CD4-positive, alpha-beta T cell treated with Interleukin-1 beta for 1 hour (primary cell): ENCODE measurements at regions not wholly inside any gene's neighbourhood (a gene's known extent, or its start where the extent isn't known, plus 50 kb on each side); places are given as distances from the start of the nearest gene placed in this dataset.
"Not testable (repeated sequence)": the region's sequence is repeated elsewhere in the genome, so short reads cannot be mapped to it uniquely, and the experiment has no call there.

Source experiments
- DNase-seq, 2 donors: peaks; one replicate each; pipeline ENCODE4 v3.0.0-alpha.2; 2020 to 2022

DNA sequence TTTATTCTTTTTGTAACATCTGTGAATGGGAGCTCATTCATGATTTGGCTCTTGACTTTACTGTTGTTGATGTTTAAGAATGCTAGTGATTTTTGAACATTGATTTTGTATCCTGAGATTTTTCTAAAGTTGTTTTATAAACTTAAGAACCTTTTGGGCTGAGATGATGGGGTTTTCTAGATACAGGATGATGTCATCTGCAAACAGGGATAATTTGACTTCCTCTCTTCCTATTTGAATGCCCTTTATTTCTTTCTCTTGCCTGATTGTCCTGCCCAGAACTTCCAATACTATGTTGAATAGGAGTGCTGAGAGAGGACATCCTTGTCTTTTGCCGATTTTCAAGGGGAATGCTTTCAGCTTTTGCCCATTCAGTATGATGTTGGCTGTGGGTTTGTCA is 445.1 kb upstream of the CFAP20DC start:
- DNase-seq, result not testable (repeated sequence)

GRCh38 chr3:59486520-59486919 is 436.7 kb upstream of the CFAP20DC start:
- DNase-seq, result no peak

DNA sequence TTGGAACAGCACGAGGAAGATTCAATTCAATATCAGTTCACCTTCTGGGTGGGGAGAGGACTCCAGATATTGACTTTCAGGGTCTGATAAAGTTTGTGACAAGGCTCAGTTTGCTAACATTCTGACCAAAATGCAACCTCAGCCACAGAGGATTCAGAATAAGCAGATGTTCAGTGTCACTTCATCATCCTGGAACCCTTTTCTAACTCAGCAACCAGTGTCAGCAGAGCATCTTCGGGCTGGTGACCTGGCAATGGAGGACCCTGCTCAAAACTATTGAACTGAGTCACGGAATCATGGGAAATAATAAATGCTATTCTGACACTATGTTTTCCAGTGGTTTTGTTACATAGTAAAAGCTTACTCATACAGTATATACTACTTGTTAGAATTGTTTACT is 433.4 kb upstream of the CFAP20DC start:
- no peak for DNase-seq

DNA sequence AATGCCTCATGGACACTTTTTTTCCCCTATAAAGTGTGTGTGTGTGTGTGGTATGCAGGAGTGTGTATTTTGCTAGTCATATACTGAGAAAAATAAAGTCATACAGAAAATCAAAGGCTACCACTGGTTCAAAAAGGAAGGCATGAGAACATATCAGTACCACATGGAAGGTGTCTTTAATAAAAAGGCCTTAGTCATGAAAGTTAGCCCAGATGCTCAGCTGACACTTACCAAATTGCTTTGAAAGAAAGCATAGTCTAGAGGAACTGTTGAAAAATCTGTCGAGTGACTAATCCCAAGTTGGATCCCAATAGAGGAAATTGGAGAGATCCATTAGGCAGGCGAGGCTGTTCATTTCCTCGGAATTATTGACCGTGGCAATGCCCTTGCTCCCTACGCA is 432.9 kb upstream of the CFAP20DC start:
- DNase-seq, result no peak

DNA sequence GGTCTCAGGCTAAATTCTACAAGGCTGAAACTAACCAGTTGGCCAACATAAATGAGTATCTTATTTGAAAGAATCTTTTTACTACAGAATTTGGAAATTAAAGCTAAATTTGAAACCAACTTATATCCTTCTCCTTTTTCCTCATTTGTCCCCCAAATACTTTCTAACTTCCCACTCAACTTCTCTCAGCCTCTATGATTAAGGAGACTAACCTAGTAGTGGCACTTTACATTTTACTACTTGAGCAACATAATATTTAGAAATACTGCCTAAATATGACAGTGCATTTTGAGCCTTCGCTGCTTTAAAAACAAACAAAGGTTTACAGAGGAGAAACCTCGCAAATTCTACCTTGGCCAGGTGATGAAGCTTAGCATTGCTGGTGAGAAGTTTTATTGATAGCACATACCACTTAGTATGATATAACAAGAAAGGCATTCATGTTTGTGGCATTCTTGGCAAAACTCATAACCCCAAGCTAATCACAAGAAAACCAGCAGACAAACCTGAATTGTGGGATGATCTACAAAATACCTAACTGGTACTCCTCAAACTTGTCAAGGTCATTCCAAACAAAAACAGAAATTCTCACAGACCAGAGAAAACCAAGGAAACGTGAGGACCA is 432.1 kb upstream of the CFAP20DC start:
- DNase-seq, result no peak

- DNase-seq, result peak in 1 of 2 donors; percentile 16
These were observed 430.7 kb upstream of the CFAP20DC start for GRCh38 chr3:59480486-59480995.

DNA sequence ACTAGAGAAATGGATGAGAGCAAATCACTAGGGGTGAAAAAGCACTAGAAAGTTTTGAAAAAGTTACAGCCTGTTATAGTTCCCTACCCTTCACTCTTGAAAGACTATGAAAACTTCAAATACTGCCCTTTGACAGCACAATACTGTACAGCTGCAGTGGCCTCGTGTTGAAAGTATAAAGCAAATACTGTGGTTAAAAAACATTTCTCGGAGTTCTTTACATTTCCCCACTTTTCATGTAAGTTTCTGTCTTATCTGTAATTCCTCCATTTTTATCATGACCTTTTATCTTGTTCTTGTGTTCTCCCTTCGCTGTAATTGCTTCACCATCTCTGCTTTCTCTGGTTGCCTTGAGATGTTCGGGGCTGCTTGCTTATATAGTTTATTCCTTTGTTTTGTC is 423.8 kb upstream of the CFAP20DC start:
- no peak for DNase-seq

DNA sequence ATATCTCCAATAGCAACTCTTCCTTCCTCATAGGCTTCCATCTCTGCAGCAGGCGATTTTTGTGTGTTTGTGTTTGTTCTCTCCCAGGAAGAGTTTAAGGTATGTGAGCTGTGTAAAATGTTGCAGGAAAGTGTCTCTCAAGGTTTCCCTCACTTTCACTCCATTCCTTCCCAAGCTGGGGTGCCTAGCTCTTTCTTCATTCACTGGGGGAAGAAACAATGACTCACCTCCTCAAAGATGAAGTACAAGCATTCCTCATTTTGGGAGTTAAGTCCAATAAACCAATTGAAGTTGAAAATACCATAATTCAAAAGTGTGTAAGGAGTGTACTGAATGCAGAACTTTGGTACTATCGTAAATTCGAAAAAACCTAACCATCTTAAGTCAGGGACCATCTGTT is 422.7 kb upstream of the CFAP20DC start:
- no peak for DNase-seq

DNA sequence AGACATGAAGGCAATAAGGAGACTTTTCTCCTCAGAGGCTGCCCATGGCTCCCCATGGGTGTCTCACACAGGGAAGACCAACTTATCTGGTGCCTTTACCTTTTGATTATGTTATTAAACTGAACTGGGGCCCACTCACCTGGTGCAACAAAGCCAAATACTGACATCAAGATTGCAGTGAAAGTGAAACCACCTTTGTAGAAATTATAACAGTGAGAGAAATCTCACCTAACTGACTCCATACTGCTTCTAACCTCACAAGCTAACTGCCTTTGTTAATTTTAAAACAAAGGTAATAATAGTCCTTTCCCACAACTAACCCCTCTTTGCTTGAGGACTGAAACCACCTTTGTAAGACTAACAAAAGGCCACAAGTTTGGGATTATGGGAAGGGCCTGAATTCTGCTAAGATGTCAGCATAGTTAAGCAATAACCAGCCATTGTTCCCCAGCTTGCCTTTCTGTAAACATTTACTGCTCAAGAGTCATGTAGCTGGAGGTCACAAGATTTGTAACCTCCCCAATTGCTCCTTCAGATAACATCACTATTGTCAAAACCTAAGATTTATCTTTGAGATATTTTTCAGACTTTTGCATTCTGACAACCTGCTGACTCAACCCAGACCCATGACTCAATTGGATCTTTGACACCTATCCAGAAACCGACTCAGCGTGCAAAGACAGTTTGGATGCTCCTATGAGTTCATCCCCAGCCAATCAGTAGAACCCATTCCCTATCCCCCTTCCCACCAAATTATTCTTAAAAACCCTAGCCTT is 420.3 kb upstream of the CFAP20DC start:
- no peak for DNase-seq

- no peak for DNase-seq
These were observed 417.7 kb upstream of the CFAP20DC start for GRCh38 chr3:59467476-59467875.

GRCh38 chr3:59464187-59464586 is 414.4 kb upstream of the CFAP20DC start:
- DNase-seq, result no peak

DNA sequence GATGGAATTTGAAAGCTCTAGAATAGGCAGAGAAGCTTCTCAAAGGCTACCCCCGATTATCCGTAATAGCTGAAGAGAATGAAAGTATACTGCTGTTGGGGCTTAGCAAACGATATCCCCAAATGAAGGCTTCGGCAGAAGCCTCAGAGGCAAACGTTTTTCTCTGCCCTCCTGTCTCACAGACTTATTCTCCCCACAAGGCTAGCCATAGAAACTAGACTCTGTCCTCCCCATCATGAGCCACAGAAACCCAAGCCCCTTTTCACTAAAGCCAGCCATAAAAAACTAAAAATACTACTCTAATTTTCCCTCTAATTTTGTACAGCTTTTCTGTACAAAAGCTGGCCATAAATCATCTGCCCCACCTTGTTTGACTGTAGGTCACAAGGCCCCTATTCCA is 413.4 kb upstream of the CFAP20DC start:
- DNase-seq, result no peak

GRCh38 chr3:59460068-59460467 is 410.2 kb upstream of the CFAP20DC start:
- DNase-seq, result no peak

GRCh38 chr3:59456852-59457485 is 407.1 kb upstream of the CFAP20DC start:
- no peak for DNase-seq

DNA sequence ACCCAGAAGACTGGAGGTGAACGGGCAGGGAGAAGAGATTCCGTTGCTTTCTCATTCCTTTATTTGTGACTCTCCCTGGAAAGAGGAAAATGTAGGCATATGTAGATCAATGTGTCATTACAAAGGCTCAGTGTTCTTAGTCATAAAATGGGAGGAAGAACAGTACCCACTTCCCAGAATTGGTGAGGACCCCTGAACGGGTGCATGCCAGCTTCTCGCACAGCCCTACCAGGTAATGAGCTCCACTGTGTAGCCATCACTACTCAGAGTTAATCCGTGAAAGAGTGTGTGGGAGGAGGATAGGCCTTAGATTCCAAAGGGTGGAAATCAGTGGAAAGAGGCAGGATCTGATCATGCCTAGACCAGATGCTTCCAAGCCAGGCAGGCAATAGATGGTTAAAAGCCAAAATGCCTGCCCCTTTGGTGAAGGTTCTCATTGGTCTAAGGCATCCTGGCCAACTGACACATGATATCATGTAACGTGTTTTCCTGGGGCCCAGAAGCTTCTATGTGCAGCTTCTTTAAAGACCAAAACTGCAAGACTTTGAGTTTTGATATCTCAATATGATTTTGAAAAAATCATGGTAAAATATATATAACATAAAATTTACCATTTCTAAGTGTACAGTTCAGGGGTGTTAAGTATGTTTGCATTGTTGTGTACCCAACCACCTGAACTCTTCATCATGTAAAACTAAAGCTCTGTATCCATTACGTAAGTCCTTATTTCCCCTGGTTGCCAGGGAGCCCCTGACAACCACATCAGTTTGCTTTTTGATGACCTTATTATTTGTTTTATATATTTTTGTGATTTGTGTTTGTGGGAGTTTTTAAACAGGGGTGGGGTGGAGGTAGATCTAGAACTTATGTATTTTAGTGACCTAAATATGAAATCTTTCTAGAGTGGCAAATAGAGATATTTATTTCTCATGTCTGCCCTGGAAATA is 402.2 kb upstream of the CFAP20DC start:
- peak; percentile 28 to 60 for DNase-seq

DNA sequence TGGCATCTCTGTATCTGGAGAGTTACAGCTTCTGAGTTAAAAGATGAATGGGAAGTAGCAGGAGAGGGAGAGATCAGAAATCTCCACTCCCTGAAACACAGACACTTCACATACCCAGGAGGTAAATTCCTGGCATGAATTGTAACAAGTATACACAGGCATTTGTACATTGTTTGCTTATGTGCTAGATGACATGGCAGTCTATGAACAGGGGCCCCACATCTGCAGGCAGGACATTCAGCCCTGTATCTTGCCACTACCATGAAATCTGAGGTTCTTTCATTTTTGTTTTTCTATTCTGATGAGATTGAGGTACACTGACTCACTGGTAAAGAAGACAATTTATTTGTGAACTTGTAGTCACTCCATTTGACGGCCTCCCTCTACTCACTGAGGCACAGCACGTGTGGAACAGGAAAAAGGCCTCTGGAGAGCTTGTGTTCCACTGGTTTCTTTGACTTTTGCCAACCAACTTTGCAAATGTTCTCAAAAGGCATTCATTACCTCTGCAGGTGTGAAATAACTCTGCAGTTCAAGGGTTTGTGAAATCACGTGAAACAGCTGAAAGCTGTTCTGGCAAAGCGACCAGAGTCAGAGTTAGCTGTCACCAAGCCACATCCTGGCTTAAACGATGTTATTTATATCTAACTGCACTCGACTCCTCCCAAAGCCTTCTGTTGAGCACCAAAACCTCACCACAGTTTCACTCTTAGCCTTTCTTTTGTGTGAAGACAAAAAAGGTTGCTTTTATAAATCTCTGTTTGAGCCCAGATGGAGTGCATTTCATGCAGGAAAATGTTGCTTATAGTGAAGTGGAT is 401.3 kb upstream of the CFAP20DC start:
- peak; percentile 71 to 83 for DNase-seq

DNA sequence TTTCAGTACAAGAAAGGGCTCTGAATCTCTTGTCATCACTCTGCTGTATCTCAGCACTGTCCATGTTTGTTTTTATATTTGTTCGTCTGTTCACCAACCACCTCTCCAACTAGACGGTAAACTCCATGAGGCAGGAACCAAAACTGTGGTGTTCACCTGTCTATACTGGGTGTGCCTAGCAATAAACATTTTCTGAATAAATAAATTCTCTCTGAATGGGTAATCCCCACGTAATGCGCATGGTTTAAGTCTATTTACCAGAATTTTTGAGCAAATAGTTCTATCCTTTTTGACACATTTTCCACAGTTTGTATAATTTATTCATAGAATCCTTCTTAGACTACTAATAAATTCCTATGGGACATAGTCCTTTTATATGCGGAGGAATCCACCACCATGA is 400.6 kb upstream of the CFAP20DC start:
- no peak for DNase-seq

DNA sequence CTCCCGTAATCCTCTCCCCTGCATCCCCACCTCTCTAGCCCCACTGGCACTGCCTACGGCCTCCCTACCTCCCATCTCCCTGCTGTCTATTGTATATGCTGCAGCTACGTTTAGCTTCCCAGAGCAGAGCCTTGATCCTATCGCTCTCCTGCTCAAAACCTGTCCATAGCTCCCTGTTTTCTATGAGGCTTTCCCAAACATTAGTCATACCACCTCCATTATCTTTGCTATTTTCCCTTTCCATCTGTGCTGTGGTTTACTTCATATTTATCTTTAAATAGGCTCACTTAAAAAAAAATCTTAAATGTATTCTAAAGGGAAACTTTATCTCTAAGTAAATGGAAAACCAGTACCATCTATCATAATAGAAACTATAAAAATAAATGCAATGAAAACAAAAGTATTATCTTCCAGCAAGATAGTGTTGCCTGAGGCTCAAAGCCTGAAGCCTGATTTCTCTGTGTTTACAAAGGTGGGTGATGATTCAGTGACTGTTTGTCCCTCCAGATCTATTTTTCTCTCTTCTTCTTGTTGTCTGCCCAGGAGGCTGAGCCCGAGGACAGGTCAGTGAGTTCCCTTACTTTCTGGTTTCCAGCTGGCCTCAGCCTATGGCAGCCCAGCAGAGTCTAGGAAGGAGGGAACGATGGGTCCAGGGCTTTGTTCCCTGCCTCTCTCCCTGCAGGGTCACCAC is 397.1 kb upstream of the CFAP20DC start:
- no peak for DNase-seq

DNA sequence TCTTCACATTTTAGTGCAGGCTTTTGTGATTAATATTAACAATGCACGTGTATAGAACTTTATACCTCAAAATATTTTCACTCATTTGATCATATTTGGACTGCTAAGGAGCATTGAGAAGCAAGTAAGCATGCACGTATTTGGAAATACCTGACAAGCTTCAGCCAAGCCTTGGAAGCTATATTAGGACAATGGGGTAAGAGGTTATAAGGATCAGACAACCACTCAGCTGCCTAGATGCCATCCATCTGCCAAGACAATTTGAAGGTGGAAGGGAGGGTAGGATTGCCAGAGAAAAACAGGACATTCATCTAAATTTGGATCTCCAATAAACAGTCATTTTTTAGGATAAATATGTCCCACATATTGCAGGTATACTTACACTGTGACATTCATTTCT is 394.9 kb upstream of the CFAP20DC start:
- no peak for DNase-seq

DNA sequence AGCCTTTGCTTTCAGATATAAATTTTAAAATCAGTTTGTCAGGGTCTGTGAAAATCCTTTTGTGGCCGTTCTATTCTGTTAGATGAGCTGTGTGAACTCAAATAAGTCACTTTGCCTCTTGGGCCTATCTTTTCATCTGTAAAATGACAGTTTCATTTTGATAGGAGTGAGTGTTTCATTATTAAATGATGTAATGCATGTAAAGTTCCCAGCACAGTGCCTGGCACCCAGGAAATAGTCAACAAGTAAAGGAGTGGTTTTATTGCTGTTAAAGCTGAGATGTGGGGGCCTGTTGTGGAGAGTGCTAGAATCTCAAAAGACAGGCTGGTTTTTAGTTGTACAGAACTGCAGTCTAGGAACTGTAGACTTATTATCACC is 394.5 kb upstream of the CFAP20DC start:
- peak in 1 of 2 donors; percentile 54 for DNase-seq

- DNase-seq, result no peak
These were observed 393.9 kb upstream of the CFAP20DC start for GRCh38 chr3:59443618-59444293.
